Frontal cortex (tissue), 3 donors: ENCODE measurements at regions not wholly inside any gene's neighbourhood (a gene's known extent, or its start where the extent isn't known, plus 50 kb on each side); places are given as distances from the start of the nearest gene placed in this dataset.
"Not testable (repeated sequence)": the region's sequence is repeated elsewhere in the genome, so short reads cannot be mapped to it uniquely, and the experiment has no call there.

ENCODE experiments used
- DNase-seq, 2 donors: peaks; one replicate each; pipeline ENCODE4 v3.0.0; 2012; ENCODE audit warnings: low spot score in 2 of 2
- FAIRE-seq: peaks from 2 replicates; lab custom pipeline; 2012; peaks lifted over from hg19 to GRCh38; lab: Jason Lieb, UNC
- donor health status: control.
- donor health status: control.
- donor health status: control.

DNA sequence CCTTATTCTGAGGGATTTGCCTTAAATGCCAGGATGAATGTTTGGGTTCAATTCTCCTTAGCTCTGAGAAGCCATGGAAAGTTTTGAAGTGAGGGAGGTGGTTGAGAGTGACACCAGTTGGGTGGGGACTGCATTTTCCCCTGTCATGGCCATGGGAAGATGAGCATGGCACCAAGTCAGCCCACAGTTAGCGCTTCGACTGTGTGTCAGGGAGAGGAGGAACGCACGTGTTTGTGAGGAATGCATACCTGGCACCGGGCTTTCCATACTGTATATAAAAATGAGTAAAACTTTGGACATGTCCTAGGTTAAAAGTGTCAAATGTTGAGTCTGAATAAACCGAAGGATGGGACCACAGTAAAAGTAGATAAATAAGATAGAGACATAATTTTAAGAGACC lies 187.5 kb upstream of the KL start:
- DNase-seq (no peak), FAIRE-seq (no peak)

- no peak for FAIRE-seq
- no peak for DNase-seq
These were observed 187.0 kb upstream of the KL start for GRCh38 chr13:32829269-32829668.

- DNase-seq (no peak), FAIRE-seq (no peak)
These were observed 186.4 kb upstream of the KL start for GRCh38 chr13:32829676-32830335.

- no peak for DNase-seq
These were observed 185.7 kb upstream of the KL start for GRCh38 chr13:32830336-32831031.

DNA sequence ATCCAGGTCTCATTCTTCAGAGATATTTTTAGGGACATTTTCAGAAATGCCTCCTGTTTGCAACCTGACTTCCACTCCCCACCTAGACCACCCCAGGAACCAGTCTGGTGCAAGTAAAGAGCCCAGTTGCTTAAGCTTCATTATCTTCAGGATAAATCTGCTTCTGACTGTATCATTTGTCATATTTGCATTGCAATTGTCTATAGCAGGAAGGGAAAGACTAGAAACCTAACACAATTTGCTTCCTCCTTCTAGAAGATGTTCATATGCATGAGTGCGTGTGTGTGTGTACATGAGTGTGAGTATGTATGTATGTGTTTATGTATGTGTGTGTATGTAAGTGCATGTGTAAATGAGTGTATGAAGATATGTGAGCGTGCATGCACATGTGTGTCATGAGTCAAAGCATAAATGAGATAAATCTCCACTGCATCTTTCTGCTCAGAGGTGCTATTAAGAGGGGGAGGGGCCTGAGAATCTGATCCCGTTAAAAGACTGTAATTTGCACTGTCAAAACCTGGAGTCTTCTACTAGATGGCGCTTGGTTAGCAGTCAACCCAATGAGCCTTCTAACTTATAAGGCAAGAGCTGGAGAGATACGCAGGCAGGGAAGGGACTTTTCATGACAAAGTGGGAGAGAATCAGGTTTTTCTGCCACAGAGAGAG lies 178.8 kb upstream of the KL start:
- FAIRE-seq (no peak), DNase-seq (no peak)

More at GRCh38 chr13:32830336-32831031, 185.7 kb upstream of the KL start:
- FAIRE-seq, result no peak

- FAIRE-seq, result no peak
- DNase-seq, result no peak
These were observed 178.0 kb upstream of the KL start for GRCh38 chr13:32837973-32838927.

DNA sequence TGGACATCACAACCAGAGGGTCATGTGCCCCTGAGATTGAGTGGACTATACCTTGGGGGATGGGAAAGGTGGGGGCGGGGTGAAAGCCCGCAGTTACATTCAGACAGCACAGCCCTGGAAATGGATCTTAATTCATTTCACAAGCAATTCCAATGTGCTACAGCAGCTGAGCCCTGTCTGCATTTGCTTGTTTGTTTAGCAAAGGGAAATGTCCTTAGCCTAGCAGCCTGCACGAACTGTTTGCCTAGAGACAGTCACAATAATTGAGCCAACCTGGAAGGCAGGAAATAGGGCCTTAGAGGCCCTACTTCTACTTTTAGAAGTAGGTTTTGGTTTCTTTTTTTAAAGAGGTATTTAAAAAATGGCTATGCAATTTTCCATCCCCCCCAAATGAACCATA lies 177.3 kb upstream of the KL start:
- DNase-seq (no peak), FAIRE-seq (no peak)

GRCh38 chr13:32840113-32840512 lies 176.1 kb upstream of the KL start:
- FAIRE-seq (no peak), DNase-seq (no peak)

DNA sequence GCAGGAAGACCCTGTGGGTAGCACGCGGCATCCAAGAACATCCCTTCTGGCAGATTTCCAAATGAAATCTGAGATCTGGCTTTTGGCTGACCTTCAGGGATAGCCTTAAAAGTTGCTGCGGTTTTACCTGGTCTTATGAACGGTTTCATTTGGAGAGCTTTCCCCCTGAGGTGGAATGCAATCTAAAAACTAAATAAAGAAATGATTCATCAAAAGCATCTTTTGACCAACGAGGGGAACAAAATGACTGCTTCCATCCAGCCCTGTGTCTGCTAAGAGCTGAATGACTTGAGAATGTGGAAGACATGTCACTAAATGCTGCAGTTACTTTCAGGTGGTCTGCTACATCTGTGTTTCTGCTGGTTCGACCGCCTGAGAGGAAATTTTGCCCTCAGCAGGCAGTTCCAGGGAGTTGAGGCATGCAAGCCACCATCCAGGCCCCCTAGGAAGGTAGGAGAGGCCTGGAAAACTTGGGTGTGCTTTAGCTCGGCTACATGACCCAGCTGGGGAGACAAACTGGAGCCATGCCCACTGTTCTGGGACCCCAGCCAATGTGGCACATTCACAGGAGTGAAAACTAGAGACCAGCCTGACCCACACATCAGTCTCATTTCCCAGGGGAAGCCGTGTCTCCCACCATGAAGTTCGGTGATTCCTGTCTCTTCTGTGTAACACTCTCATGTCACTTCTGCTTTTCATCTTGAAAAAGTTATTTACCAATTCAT lies 175.1 kb upstream of the KL start:
- DNase-seq (no peak), FAIRE-seq (no peak)

DNA sequence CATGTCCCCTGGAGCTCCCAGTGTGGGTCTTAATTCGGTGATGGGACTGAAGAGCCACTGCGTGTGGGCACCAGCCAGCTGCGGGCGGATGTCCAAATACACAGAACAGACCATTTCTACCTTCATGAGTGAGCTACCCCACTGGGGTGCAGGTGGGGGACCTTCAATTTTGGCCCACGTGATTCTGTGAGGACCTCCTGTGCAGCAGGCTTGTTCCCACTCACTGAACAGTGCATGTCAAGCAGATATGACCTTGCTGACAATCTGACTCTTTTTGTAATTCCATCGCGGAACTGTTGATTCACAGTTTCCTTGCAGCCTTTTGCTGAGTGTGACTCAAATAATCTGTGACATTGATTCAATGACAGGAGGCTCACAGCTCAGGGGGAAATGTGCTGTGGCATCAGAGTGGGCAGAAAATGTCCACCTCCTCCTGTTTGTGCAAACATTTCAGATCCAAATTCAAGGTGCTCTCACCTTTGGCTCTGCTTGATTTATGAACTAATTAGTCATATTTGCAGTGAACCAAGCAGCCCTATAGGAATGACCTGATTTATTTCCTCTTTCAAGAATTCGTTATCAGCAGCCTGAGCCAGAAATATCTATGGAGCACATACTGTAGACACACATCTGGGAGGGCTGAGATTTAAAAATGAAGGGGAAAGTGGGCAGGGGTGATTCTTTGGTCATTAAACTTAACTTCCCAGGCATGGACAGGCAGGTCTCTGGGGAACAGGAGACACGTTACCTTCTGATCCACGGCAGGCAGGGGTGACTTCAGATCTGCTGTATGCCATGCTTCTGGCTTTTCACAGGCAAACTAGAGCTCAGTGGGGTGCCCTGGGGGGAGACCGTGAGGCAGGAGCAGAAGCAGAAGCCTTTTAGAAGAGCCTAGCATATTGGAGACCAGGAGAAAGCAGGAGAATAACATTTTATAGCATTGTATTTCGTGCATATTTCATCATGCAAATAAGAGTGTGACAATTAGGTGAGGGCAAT lies 170.0 kb upstream of the KL start:
- FAIRE-seq (no peak), DNase-seq (no peak)

DNA sequence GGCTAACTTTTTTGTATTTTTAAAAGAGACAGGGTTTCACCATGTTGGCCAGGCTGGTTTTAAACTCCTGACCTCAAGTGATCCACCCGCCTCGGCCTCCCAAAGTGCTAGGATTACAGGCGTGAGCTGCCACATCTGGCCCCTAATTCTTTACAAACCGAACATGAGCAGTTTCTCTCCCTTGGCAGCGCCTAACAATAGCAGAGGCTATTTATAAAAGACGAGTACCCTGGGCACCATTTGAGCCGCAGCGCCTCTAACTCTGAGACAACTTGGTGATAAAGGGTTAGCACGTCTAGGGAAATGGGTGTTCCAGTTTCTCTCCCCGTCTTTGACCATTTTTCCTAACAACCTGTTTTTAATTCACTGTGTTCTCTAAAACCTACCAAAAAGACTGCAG lies 168.2 kb upstream of the KL start:
- not testable (repeated sequence) for DNase-seq, FAIRE-seq

- FAIRE-seq (no peak), DNase-seq (no peak)
These were observed 166.9 kb upstream of the KL start for GRCh38 chr13:32849369-32849768.

DNA sequence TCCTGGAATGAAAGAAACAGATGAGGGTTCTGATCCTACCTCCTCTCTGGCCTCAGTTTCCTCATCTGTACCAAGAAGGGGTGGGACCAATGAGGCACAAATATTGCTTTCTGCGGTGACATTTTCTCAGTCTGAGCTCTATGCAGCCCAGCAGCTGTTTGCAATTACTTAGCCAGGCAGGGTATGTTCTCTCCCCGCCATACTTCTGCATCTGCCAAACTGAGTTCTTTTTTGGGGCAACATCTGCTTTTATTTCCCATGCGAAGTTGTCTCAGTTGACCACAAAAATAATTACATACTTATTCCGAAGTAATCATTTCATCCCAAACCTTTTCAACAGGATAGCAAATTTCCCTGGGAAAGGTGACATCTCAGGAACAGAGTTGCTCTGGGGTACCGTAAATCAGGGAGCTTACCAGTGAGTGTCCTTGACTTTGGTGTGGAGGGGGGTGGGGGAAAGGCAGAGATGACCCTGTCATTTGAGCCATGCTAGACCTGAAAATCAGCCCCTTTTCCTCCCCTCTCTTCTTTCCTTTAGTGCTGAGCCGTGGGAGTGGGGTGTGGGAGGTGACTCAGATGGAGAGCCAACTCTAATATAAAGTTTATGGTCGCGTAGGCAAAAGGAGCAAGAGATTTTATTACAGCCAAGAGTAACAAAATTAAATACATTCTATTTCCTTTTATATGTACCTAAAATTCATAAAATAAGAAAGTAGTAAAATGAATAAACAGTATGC lies 165.7 kb upstream of the KL start:
- no peak for DNase-seq
- FAIRE-seq, result no peak

- DNase-seq (no peak), FAIRE-seq (no peak)
These were observed 164.8 kb upstream of the KL start for GRCh38 chr13:32851083-32852069.

- FAIRE-seq (no peak), DNase-seq (no peak)
These were observed 163.7 kb upstream of the KL start for GRCh38 chr13:32852526-32852925.

DNA sequence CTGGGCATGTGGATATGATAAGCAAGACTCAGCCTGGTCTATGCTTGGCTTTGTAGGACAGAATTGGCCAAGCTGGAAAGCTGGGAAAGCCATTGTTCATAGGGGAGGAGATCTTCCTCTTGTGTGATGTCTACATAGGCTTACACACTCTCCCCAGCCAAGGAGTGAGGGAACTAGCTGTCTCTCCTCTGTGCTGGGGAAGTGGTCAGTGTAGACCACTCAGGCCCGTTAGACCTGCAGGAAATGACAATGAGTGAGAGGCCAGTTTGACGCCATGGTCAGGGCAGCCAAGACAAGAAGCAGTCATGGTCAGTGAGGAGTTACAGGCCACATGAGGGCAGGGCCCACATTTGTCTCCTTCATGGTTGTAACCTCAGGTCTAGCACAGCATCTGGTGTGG lies 159.1 kb upstream of the KL start:
- FAIRE-seq (no peak), DNase-seq (no peak)

DNA sequence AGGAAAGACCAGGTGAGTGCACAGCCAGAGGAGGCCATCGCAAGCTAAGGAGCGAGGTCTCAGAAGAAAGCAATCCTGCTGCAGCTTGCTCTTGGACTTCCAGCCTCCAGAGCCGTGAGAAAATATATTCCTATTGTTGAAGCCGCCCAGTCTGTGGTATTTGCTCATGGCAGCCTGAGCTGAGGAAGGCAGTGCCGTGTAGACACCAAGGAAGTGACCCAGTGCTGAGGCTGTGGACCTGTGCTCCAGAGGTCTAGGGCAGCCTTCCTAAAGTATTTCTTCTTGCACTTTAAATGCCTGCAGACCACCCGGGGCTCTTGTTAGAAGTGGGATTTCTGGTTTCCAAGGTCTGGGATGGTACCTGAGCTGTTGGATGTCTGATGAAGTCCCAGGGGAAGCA lies 158.5 kb upstream of the KL start:
- no peak for DNase-seq
- FAIRE-seq, result no peak
